GM12874 (cell line): ENCODE measurements at regions not wholly inside any gene's neighbourhood (a gene's known extent, or its start where the extent isn't known, plus 50 kb on each side); places are given as distances from the start of the nearest gene placed in this dataset.

Experiments used
- TF ChIP-seq, protein P1 (sequence below): IDR thresholded peaks from 2 replicates; pipeline ENCODE4 v1.5.1; 2011; ENCODE audit warnings: low read depth, mild to moderate bottlenecking, control low read depth, low read length, moderate library complexity; ENCODE audit not compliant: insufficient read depth

GRCh38 chr4:123978637-123979036, 582.0 kb downstream of the SPRY1 start:
- TF ChIP-seq, protein P1, sequence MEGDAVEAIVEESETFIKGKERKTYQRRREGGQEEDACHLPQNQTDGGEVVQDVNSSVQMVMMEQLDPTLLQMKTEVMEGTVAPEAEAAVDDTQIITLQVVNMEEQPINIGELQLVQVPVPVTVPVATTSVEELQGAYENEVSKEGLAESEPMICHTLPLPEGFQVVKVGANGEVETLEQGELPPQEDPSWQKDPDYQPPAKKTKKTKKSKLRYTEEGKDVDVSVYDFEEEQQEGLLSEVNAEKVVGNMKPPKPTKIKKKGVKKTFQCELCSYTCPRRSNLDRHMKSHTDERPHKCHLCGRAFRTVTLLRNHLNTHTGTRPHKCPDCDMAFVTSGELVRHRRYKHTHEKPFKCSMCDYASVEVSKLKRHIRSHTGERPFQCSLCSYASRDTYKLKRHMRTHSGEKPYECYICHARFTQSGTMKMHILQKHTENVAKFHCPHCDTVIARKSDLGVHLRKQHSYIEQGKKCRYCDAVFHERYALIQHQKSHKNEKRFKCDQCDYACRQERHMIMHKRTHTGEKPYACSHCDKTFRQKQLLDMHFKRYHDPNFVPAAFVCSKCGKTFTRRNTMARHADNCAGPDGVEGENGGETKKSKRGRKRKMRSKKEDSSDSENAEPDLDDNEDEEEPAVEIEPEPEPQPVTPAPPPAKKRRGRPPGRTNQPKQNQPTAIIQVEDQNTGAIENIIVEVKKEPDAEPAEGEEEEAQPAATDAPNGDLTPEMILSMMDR: no peak

DNA sequence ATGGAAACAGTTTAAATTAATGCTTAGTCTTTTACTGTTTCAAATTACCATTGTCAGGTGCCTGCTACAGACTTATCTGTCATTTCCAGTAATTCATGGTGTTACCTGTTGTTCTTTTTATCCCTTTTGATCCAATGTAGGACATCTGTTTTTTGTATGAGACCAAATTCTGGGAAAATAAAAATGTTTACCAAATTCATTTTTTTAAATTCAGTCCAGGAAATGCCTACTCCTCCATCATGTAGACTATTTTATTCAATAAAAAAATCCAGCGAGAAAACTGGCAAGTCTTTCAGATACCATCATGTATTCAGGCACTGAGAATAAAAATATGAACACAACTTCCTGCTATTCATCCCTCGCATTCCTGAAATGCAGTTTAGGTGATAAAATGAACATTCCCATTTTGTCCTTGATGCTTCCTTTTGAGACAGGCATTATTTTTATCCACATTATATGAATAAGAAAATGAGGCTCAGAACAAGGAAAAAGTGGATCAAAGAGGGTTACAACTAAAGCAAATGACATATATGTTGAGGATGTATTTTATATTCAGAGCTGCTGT, 584.2 kb downstream of the SPRY1 start:
- TF ChIP-seq, protein P1: no peak

GRCh38 chr4:123984886-123985285, 588.3 kb downstream of the SPRY1 start:
- TF ChIP-seq, protein P1: no peak

GRCh38 chr4:123986268-123986798, 589.7 kb downstream of the SPRY1 start:
- TF ChIP-seq, protein P1: no peak

GRCh38 chr4:123987408-123987807, 590.8 kb downstream of the SPRY1 start:
- TF ChIP-seq, protein P1: no peak

GRCh38 chr4:123990310-123990870, 593.8 kb downstream of the SPRY1 start:
- TF ChIP-seq, protein P1: no peak

GRCh38 chr4:123994917-123995316, 598.3 kb downstream of the SPRY1 start:
- TF ChIP-seq, protein P1: peak; percentile 27; the same call in 1 of the 2 replicates
